HG02588 (cell line): ENCODE measurements at regions not wholly inside any gene's neighbourhood (a gene's known extent, or its start where the extent isn't known, plus 50 kb on each side); places are given as distances from the start of the nearest gene placed in this dataset.
"Not testable (repeated sequence)": the region's sequence is repeated elsewhere in the genome, so short reads cannot be mapped to it uniquely, and the experiment has no call there.

Source experiments
- ATAC-seq: cut with Tn5 transposase; IDR thresholded peaks from one replicate; pipeline ENCODE4 v1.9.1; 2021; ENCODE audit warnings: mild to moderate bottlenecking, moderate library complexity; ENCODE audit not compliant: unreplicated experiment

DNA sequence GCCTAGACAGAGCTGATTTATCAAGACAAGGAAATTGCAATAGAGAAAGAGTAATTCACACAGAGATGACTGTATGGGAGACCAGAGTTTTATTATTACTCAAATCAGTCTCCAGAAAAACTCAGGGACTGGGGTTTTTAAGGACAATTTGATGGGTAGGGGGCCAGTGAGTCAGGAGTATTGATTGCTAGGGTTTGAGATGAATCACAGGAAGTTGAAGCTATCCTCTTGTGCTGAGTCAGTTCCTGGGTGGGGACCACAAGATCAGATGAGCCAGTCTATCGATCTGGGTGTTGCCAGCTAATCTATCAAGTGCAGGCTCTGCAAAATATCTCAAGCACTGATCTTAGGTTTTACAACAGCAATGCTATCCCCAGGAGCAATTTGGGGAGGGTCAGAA, 87.4 kb upstream of the TGIF2LY start:
- not testable (repeated sequence) for ATAC-seq

GRCh38 chrY:3494539-3494938, 84.3 kb upstream of the TGIF2LY start:
- ATAC-seq: not testable (repeated sequence)

- peak; percentile 86 for ATAC-seq
Measured at GRCh38 chrY:3527040-3527439, 51.8 kb upstream of the TGIF2LY start.
